GM10266 (cell line): ENCODE measurements at regions not wholly inside any gene's neighbourhood (a gene's known extent, or its start where the extent isn't known, plus 50 kb on each side); places are given as distances from the start of the nearest gene placed in this dataset.

Experiments
- DNase-seq: peaks from one replicate; pipeline ENCODE4 v3.0.0; 2012; ENCODE audit errors: extremely low spot score
- CTCF ChIP-seq: IDR thresholded peaks from 2 replicates; pipeline ENCODE4 v1.5.1; 2012; ENCODE audit warnings: mild to moderate bottlenecking, low read depth; ENCODE audit not compliant: control insufficient read depth, insufficient read depth; ENCODE audit errors: missing control alignments

- no peak for DNase-seq
- no peak for TF ChIP-seq CTCF
These were observed 95.5 kb downstream of the NHLRC3 start for GRCh38 chr13:39133781-39134180.

GRCh38 chr13:39134574-39134973 lies 96.3 kb downstream of the NHLRC3 start:
- DNase-seq, result no peak
- TF ChIP-seq CTCF, result no peak

- no peak for DNase-seq
- TF ChIP-seq CTCF, result no peak
These were observed 106.1 kb downstream of the NHLRC3 start for GRCh38 chr13:39144391-39144790.

- DNase-seq, result peak; percentile 47
- TF ChIP-seq CTCF, result peak; percentile 77
These were observed 106.8 kb downstream of the NHLRC3 start for GRCh38 chr13:39144941-39145533.

- no peak for DNase-seq
- TF ChIP-seq CTCF, result no peak
These were observed 110.3 kb downstream of the NHLRC3 start for GRCh38 chr13:39148513-39148961.

GRCh38 chr13:39149896-39150295 lies 111.6 kb downstream of the NHLRC3 start:
- no peak for TF ChIP-seq CTCF
- DNase-seq, result no peak

- DNase-seq, result no peak
- no peak for TF ChIP-seq CTCF
These were observed 115.8 kb downstream of the NHLRC3 start for GRCh38 chr13:39154041-39154440.
